Endodermal cell (in vitro differentiated cells): ENCODE measurements at regions not wholly inside any gene's neighbourhood (a gene's known extent, or its start where the extent isn't known, plus 50 kb on each side); places are given as distances from the start of the nearest gene placed in this dataset.

Experiments
- DNase-seq: peaks from one replicate; pipeline ENCODE4 v3.0.0-alpha.2; 2017
- H3K27ac ChIP-seq: 2 replicates; pipeline ENCODE4 v1.5.1; 2013; ENCODE audit warnings: mild to moderate bottlenecking, low read depth, low read length, moderate library complexity
- H3K27me3 ChIP-seq: 2 replicates; pipeline ENCODE4 v1.6.1; 2013; ENCODE audit warnings: mild to moderate bottlenecking, low read length, moderate library complexity; ENCODE audit not compliant: insufficient read depth, control insufficient read depth, poor library complexity, severe bottlenecking
- H3K36me3 ChIP-seq: 2 replicates; pipeline ENCODE4 v1.7.0; 2013; ENCODE audit warnings: mild to moderate bottlenecking, low read length, moderate library complexity; ENCODE audit not compliant: control insufficient read depth, insufficient read depth
- H3K4me1 ChIP-seq: one replicate; pipeline ENCODE4 v1.7.0; 2013; ENCODE audit warnings: low read length; ENCODE audit not compliant: control insufficient read depth, insufficient read depth
- H3K4me3 ChIP-seq: 2 replicates; pipeline ENCODE4 v1.5.1; 2013; ENCODE audit warnings: mild to moderate bottlenecking, low read length, moderate library complexity
- H3K9ac ChIP-seq: 2 replicates; pipeline ENCODE4 v1.6.1; 2013; ENCODE audit warnings: mild to moderate bottlenecking, low read length, moderate library complexity; ENCODE audit not compliant: poor library complexity, severe bottlenecking; ENCODE audit errors: extremely low read depth
- H3K9me3 ChIP-seq: 2 replicates; pipeline ENCODE4 v1.6.1; 2013; ENCODE audit warnings: mild to moderate bottlenecking, low read length, moderate library complexity; ENCODE audit not compliant: control insufficient read depth
- H3K27ac Mint-ChIP-seq: 2 replicates; pipeline ENCODE4 v1.8.0; 2020; ENCODE audit warnings: mixed read lengths
- H3K27me3 Mint-ChIP-seq: 2 replicates; pipeline ENCODE4 v1.8.0; 2021; ENCODE audit warnings: mild to moderate bottlenecking, mixed read lengths; ENCODE audit not compliant: insufficient read depth
- H3K36me3 Mint-ChIP-seq: 2 replicates; pipeline ENCODE4 v1.8.0; 2020; ENCODE audit warnings: low read depth, mixed read lengths
- H3K4me1 Mint-ChIP-seq: 2 replicates; pipeline ENCODE4 v1.8.0; 2020; ENCODE audit warnings: mixed read lengths
- H3K4me3 Mint-ChIP-seq: 2 replicates; pipeline ENCODE4 v1.8.0; 2020; ENCODE audit warnings: mild to moderate bottlenecking, moderate library complexity, mixed read lengths
- H3K9me3 Mint-ChIP-seq: 2 replicates; pipeline ENCODE4 v1.8.0; 2020; ENCODE audit warnings: mild to moderate bottlenecking, mixed read lengths
- WGBS, 2 experiments: methylation state at CpG; one replicate each; pipeline versions ENCODE4 v1.1.5 to v1.1.7; 2013; ENCODE audit warnings: missing lambda C conversion rate in 2 of 2, mixed read lengths in 1 of 2; ENCODE audit not compliant: insufficient coverage in 1 of 2, insufficient read length in 1 of 2; 5-methylcytosine and 5-hydroxymethylcytosine counted together
- TF ChIP-seq, protein P1 (sequence below): fragments of 200-600 bp; sonication (generic); conservative IDR thresholded peaks from 2 replicates; pipeline ENCODE4 v1.5.0; 2021; ENCODE audit warnings: antibody characterized with exemption, mild to moderate bottlenecking

DNA sequence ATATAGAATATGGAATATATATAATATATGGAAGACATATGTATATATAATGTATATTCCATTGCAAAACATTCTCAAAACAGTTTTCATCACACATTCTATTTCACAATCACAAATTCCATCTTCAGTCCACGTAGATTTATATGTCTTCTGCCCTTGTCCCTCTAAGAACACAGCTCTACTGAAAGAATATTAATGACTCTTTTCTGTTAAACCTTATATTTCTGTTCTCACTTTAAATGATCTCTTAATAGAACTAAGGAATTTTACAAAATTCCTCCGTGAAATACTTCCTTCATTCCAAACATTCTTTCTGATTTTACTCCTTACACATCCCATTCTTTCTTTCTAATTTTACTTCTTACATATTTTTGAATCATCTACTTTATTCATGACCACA, 1043.1 kb upstream of the PABPC4L start:
- no peak for DNase-seq
- H3K4me1 ChIP-seq, result peaks cover 4% of the 10 kb centered on the region
- H3K27me3 ChIP-seq, result no peaks in the 10 kb centered on the region
- H3K27ac Mint-ChIP-seq, result no peak overlapping the region
- peaks cover 6% of the 10 kb centered on the region for H3K4me1 Mint-ChIP-seq
- 50 to 84% methylated on average over 1 to 2 of the region's 2 CpGs for WGBS, 2 experiments
- no peak overlapping the region for H3K4me3 ChIP-seq
- no peak overlapping the region for H3K27ac ChIP-seq
- TF ChIP-seq, protein P1, sequence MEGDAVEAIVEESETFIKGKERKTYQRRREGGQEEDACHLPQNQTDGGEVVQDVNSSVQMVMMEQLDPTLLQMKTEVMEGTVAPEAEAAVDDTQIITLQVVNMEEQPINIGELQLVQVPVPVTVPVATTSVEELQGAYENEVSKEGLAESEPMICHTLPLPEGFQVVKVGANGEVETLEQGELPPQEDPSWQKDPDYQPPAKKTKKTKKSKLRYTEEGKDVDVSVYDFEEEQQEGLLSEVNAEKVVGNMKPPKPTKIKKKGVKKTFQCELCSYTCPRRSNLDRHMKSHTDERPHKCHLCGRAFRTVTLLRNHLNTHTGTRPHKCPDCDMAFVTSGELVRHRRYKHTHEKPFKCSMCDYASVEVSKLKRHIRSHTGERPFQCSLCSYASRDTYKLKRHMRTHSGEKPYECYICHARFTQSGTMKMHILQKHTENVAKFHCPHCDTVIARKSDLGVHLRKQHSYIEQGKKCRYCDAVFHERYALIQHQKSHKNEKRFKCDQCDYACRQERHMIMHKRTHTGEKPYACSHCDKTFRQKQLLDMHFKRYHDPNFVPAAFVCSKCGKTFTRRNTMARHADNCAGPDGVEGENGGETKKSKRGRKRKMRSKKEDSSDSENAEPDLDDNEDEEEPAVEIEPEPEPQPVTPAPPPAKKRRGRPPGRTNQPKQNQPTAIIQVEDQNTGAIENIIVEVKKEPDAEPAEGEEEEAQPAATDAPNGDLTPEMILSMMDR, result no peak
- H3K9ac ChIP-seq, result no peak overlapping the region
- H3K9me3 ChIP-seq, result no peaks in the 10 kb centered on the region
- H3K36me3 ChIP-seq, result no peaks in the 10 kb centered on the region
- H3K4me3 Mint-ChIP-seq, result no peak overlapping the region
- H3K36me3 Mint-ChIP-seq, result no peaks in the 10 kb centered on the region
- H3K27me3 Mint-ChIP-seq, result no peaks in the 10 kb centered on the region
- no peaks in the 10 kb centered on the region for H3K9me3 Mint-ChIP-seq

DNA sequence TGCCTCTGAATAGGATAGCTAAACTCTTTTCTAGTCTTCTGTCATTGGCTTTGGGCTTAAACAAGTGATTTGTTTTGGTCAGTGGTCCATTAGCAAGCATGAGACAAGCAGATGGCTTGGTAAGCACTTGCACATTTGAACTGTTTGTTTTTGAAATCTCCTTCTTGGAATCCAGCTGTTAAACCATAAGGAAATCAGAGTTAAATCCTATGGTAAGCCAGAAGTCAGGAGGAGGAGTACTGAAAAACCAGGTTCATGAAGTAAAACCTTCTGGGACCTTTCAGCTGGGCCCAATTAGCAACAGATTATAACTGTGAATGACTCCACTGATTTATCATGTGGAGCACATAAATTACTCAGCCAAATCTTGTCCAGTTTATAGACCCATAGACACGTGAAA, 1042.5 kb upstream of the PABPC4L start:
- 100% methylated on average over 1 of the region's 1 CpG; no CpG with 5 or more reads in 1 of the 2 experiments for WGBS, 2 experiments
- Mint-ChIP-seq H3K27ac (no peak overlapping the region), H3K4me1 (peaks cover 6% of the 10 kb centered on the region), H3K9me3 (no peaks in the 10 kb centered on the region), H3K36me3 (no peaks in the 10 kb centered on the region), H3K4me3 (no peak overlapping the region), H3K27me3 (no peaks in the 10 kb centered on the region)
- TF ChIP-seq, protein P1, result no peak
- Histone ChIP-seq H3K9ac (no peak overlapping the region), H3K4me3 (no peak overlapping the region), H3K36me3 (no peaks in the 10 kb centered on the region), H3K4me1 (peaks cover under 1% of the 10 kb centered on the region), H3K27ac (no peak overlapping the region), H3K27me3 (no peaks in the 10 kb centered on the region), H3K9me3 (no peaks in the 10 kb centered on the region)
- DNase-seq, result no peak

DNA sequence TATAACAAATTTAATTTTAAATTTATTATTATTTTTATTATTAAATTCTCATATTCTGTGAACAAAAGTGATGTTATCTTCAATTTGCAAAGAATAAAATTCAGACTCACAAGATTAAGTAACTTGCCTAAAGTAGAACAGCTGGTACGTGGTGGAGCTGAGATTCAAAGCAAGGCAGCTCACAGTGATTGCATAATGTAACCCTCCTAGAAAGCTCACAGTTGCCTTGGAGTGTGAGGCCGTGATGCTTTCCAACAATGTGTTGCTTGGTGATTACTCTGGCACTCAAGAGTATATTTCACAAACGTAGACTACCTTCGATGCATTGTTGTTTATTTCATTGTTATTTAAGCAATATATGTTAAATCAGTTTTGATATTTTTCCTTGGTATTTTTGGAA, 1039.2 kb upstream of the PABPC4L start:
- 70 to 94% methylated on average over 2 to 4 of the region's 4 CpGs for WGBS, 2 experiments

More for the DNA sequence above, 1039.2 kb upstream of the PABPC4L start:
- no peak overlapping the region for H3K4me3 Mint-ChIP-seq
- H3K4me1 Mint-ChIP-seq, result peaks cover 6% of the 10 kb centered on the region
- Histone ChIP-seq H3K9me3 (no peaks in the 10 kb centered on the region), H3K9ac (no peak overlapping the region), H3K36me3 (no peaks in the 10 kb centered on the region), H3K4me3 (no peak overlapping the region), H3K27me3 (no peaks in the 10 kb centered on the region), H3K27ac (no peak overlapping the region), H3K4me1 (no peaks in the 10 kb centered on the region)
- no peak overlapping the region for H3K27ac Mint-ChIP-seq
- no peaks in the 10 kb centered on the region for H3K27me3 Mint-ChIP-seq
- DNase-seq, result no peak
- no peaks in the 10 kb centered on the region for H3K36me3 Mint-ChIP-seq
- TF ChIP-seq, protein P1, result no peak
- no peaks in the 10 kb centered on the region for H3K9me3 Mint-ChIP-seq
